HS-27A (cell line): ENCODE measurements at regions not wholly inside any gene's neighbourhood (a gene's known extent, or its start where the extent isn't known, plus 50 kb on each side); places are given as distances from the start of the nearest gene placed in this dataset.

ENCODE experiments used
- DNase-seq: peaks from one replicate; pipeline ENCODE4 v3.0.0-alpha.2; 2012; ENCODE audit warnings: low read depth, missing footprints

- DNase-seq: no peak
Measured at GRCh38 chr4:17098996-17099395, 200.6 kb upstream of the LDB2 start.

GRCh38 chr4:17098401-17098800 lies 200.0 kb upstream of the LDB2 start:
- no peak for DNase-seq

GRCh38 chr4:17097362-17097761 lies 198.9 kb upstream of the LDB2 start:
- no peak for DNase-seq

- no peak for DNase-seq
Measured at GRCh38 chr4:17096692-17097091, 198.2 kb upstream of the LDB2 start.

- no peak for DNase-seq
Measured at GRCh38 chr4:17095771-17096170, 197.3 kb upstream of the LDB2 start.

- DNase-seq: no peak
Measured at GRCh38 chr4:17094876-17095210, 196.4 kb upstream of the LDB2 start.

- DNase-seq: no peak
Measured at GRCh38 chr4:17094159-17094875, 195.9 kb upstream of the LDB2 start.

GRCh38 chr4:17093481-17093880 lies 195.0 kb upstream of the LDB2 start:
- DNase-seq: no peak

GRCh38 chr4:17092736-17093437 lies 194.4 kb upstream of the LDB2 start:
- no peak for DNase-seq

- DNase-seq: no peak
Measured at GRCh38 chr4:17091104-17091503, 192.7 kb upstream of the LDB2 start.

- DNase-seq: no peak
Measured at GRCh38 chr4:17090063-17090462, 191.6 kb upstream of the LDB2 start.

GRCh38 chr4:17085416-17085815 lies 187.0 kb upstream of the LDB2 start:
- no peak for DNase-seq

GRCh38 chr4:17082186-17082585 lies 183.7 kb upstream of the LDB2 start:
- no peak for DNase-seq

GRCh38 chr4:17081179-17081578 lies 182.7 kb upstream of the LDB2 start:
- no peak for DNase-seq

GRCh38 chr4:17077105-17077504 lies 178.7 kb upstream of the LDB2 start:
- no peak for DNase-seq

- no peak for DNase-seq
Measured at GRCh38 chr4:17072483-17072882, 174.0 kb upstream of the LDB2 start.

- no peak for DNase-seq
Measured at GRCh38 chr4:17068891-17069290, 170.4 kb upstream of the LDB2 start.

GRCh38 chr4:17068392-17068791 lies 169.9 kb upstream of the LDB2 start:
- DNase-seq: no peak

- DNase-seq: peak; percentile 82
Measured at GRCh38 chr4:17066972-17067371, 168.5 kb upstream of the LDB2 start.

GRCh38 chr4:17066236-17066635 lies 167.8 kb upstream of the LDB2 start:
- peak; percentile 15 for DNase-seq

- DNase-seq: peak; percentile 14
Measured at GRCh38 chr4:17065821-17066220, 167.4 kb upstream of the LDB2 start.

GRCh38 chr4:17064959-17065358 lies 166.5 kb upstream of the LDB2 start:
- DNase-seq: peak; percentile 9

- DNase-seq: peak; percentile 76
Measured at GRCh38 chr4:17063888-17064287, 165.4 kb upstream of the LDB2 start.

GRCh38 chr4:17060230-17060629 lies 161.8 kb upstream of the LDB2 start:
- no peak for DNase-seq
